Activated CD4-positive, CD25-positive, alpha-beta regulatory T cell treated with anti-CD3 and anti-CD28 coated beads, Interleukin-2, amount 50 U/mL, for 24 hours (primary cell): ENCODE measurements at regions not wholly inside any gene's neighbourhood (a gene's known extent, or its start where the extent isn't known, plus 50 kb on each side); places are given as distances from the start of the nearest gene placed in this dataset.

ENCODE experiments used
- ATAC-seq, 2 donors: fragments of 150-1000 bp; cut with Tn5 transposase; one replicate each; pipeline ENCODE4 v1.10.0; 2021; ENCODE audit warnings: mild to moderate bottlenecking in 1 of 2, moderate library complexity in 1 of 2

DNA sequence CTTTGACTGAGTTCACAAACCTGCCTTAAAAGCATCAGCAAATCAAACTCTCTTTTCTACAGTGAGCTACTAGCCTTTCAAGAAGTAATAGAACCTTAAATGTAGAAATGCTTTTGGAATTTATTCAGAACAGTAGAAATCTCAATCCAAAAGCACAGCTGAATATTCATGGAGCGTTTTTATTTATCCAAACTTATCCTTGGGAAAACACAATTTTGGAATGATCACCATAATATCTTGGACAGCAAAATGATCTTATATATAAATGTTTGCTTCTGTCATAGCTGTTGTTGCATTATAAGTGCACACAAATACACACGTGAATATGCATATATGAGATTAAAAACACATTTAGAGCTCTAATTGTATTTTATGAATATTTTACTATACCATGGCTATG, 747.3 kb upstream of the PIK3C3 start:
- ATAC-seq, result no peak

DNA sequence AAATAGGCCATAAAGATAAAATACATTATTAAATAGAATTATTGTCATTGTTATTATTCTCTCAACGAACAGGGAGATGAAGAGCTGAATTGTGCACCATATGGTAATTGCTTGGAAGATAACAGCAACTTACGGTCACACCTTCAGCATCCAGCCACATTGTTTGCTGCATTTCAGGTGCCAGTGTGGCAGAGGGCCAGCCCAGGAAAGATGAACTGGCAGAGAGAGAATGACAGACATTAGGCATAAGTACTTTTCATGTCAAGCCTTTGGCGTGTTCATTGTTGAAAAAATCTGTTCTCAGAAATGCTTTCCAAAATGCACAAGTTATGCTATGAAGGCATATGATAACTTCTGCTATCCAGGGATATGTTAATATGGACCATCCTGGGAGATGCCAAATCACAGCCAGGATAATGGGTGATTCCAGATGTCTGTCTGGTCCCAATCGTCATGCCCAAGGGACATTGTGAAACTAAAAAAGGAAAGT, 748.6 kb upstream of the PIK3C3 start:
- no peak for ATAC-seq

DNA sequence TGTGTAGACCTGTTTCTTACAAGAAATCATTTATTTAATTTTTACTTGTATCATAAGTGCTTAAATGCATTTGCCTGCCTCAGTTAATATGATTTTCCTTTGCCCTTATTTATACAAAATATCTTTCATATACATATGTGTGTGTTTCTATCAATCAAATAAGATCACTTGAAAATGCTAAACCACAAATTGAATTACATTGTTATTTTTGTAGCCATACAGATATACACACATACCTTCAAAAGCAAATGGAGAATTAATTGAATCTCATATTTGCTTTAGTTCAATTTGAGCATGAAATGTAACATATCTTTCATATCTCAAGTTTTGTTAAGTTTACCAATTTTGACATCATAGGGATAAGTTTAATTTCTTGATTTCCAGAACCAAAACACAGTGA, 755.8 kb upstream of the PIK3C3 start:
- no peak for ATAC-seq

DNA sequence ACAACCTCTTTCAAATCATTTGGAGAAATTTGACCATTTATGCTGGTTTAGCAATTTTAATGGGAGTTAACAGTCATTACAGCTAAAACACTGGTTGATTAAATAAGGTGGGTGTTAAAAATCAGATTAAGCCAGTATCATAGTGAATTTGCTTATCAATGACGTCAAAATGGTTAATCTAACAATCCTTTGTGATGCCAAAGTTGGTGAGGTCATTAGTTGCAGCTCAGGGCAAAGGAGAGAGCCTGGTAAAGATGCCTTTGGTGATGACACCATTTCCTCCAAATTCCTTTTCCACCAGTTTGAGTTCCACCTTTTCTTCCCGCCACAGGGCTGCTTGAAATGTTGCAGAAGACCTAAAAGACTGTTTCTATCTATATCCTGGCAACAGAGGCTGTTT, 757.1 kb upstream of the PIK3C3 start:
- ATAC-seq, result no peak

DNA sequence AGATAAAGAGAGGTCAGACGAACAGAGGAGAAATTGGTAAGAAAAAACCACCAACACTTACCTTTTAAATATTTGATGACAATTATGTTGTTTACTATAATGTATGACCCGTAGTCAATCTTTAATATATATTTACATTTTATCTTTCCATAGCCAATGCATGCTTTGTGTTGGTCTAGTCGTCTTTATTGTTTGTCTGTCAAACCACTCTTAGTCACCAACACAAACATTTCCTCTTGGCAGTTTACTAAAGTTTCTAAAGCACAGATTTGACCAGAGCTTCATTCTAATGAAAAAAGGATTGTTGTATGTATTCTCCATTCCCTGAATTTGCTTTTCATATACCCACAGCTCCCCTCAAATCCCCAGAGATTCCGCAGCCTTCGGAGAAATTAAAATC, 784.7 kb upstream of the PIK3C3 start:
- ATAC-seq, result no peak

DNA sequence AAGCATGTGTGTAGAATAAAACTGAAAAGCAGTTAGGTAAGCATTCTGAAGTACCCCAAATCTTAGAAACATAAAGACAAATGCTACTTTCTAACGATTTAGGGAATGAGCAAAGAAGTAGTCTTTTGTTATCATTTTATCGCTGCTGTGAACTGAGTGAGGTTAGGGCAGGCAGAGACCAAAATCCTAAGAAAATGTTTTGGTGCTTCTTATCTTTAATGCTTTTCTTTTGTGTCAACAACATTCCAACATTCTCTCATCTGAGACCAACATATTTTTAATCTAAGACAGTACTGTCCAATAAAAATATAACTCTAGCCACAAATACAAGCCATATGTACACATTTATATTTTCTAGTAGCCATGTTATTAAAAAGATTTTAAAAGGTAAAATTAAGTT, 789.4 kb upstream of the PIK3C3 start:
- ATAC-seq, result no peak

DNA sequence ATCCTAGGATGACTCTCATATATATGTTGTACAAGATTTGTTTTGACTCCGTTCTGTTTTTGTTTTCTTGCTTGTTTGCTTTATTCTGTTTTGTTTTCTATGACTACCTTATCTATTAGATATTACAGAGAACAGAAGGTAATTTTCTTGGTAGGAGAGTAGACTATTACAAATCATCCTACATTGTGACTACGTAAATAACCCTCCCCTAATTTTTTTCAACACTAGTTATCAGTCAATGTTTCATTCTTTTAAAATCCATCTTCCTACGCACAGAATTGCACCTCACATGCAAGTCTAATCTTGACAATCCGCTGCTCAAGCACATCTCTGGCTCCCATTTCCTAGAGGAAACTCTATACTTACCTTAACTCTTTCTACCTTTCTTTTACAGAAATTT, 792.3 kb upstream of the PIK3C3 start:
- ATAC-seq, result no peak

DNA sequence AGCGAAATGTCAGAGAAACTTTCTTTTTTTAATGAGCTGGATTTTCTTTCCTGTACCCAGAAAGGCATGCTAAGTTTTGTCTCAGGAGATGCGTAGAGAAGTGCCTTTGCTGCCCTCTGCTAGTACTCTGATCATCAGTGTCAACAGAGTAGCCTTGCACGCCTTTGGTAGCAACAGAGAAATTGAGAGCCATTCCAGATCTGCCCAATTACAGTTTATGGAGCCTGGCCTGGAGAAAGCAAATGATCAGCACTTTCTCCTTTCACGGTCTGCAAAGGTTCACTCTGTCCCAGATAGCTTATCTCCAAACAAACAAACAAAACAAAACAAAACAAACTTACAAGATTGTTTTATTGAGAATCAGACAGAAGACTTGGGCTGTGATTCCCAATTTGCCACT, 792.8 kb upstream of the PIK3C3 start:
- ATAC-seq, result no peak

DNA sequence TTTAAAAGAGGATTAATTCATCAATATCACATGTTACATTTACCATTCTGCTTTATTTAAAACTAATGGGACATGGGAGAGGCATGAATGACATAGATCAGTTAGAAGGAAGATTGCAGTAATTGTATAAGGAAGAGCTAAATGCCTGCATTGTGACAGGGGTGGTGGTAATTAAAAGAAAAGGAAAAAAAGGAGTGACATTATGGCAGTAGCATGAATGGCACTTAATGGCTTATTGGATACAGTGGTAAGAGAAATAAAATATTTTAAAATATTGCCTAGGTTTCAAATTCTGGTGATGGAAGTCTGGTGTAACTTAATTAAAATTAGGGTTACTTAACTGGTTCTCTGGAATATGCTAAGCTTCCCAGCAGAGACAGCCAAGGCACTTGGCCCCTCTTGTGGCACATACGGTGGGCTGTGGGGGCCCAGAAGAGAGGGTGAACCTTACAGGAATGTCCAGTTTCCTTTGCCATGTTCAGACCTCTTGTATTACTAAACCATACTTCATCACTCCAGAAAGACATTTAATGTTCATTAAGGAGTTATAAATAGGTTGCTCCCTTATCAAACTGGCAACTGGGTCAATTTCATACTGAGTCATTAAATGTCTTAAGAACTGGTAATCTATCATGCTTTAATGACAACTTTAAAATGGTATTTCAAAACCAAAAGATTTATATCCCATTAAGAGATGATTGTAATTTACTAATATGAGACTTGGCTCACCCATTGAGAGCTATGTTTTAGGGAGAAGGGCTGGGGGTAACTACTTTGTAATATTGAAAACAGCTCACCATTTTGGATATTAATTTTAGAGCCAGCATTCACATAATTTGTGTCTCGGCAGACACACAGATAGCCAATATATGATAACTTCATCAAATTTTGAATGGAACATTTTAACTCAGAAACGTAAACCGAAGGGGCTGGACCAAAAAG, 798.9 kb upstream of the PIK3C3 start:
- ATAC-seq, result no peak

DNA sequence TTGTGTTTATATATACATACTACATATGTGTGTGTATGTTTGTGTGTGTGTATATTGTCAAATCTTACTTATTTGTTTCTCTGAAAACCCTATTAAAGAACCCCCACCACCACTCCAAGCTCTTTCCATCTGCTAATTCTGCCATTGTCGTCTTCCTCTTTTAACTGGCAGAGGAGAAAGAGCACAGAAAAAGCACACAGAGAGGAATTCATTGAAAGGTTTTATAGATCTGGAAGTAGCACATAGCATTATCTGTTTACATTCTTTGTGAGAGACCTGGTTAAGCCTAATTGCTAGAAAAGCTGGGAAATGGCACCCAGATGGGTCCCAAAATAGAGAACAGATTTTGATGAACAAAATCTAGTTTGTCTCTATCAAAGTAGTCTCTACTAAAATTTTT, 800.0 kb upstream of the PIK3C3 start:
- no peak for ATAC-seq

DNA sequence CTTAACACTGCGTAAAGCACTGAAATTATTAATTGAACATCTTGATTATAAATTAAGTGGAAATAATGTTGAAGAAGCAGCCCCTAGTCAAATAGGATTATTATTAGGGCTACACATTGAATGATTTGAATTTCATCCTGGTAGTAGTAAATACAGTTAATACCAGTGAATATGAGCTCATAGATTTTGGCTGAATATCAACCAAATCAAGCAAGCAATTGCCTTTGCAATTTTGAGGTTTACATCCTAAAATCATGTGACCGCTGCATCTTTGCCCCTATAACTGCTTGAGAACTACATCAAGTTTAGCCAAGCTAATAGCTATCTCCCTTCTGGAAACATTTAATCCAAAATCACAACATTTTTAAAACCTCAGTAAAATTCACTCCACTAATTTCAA, 801.2 kb upstream of the PIK3C3 start:
- no peak for ATAC-seq

DNA sequence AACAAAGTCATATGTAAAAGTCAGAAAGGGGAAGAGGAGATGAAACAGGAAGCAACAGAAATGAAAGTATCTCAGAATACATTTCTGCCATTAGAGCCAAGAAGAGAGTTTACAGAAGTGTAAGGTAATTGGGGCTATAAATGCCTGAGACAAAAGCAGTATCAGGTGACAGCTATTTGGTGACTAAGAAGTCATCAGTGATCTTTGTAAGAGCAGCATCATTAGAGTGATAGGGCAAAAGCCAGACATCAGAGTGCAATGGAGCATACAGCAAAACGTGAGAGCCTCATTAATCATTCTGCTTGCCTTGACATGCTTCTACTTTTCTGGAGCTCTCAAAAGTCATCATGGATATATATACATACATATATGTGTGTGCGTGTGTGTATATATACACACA, 804.7 kb upstream of the PIK3C3 start:
- ATAC-seq, result no peak

DNA sequence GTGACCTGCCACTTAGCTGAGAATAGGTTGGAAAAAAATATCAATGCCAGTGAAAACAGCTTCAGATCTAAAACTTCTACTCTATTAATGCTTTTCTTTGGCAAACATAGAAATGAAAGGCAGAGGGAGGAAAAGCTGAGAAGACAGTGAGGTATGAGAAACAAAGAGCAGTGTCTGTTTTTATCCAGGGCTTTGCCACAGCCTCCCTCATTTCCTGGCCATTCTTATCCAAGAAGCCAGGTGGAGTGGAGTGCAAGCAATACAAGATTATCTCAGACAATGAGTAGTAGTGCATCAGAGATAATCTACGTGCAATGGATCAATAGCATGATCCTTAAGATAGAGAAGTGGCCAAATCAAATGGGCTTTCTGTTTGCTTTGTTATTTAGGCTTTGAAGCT, 808.7 kb upstream of the PIK3C3 start:
- no peak for ATAC-seq

DNA sequence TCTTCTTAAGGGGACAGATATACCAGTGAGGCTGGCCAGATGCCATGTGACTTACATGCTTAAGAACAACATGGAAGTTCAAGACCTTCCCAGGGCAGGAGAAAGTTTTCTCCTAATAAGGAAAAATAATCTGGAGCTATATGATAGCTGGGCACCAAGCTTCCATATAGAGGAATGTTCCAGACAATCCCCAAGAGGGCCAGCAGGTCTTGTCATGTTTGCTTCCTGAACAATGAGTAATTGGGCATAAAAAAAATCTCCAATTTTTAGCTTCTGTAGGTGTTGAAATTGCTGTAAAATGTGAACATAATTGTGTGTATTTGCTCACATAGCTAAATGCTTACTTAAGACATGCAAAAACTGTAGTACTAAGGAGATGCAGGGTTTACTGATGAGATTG, 809.5 kb upstream of the PIK3C3 start:
- no peak for ATAC-seq

DNA sequence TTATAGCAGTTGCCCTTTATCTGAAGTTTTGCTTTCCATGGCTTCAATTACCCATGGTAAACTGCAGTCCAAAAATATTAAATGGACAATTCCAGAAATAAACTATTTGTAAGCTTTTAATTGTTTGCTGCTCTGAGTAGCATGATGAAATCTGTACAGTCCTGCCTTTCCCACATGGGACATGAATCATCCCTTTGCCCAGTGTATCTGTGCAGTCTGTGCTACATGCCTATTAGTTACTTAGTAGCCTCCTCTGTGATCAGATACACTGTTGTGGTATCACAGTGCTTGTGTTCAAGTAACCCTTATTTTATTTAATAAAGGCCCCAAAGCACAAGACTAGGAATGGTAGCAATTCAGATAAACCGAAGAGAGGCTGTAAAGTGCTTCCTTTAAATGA, 810.6 kb upstream of the PIK3C3 start:
- ATAC-seq, result no peak

DNA sequence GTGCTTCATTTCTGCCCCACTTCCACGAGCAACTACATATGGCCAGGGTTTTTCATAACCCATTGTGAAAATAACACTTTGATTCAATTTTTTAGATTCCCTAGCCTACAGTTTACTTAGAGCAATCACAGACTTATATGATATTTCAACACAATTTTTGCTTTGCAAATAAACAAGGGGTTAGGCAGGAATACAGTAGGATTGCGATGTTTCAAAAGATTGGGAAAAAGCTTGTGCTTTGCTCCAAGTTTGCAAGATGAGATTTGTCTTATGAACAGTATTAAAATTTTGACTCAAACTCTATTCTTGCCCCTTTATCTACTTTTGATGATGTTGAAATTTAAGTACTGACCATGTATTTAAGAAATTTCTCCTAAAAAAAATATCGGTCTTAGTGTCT, 814.5 kb upstream of the PIK3C3 start:
- no peak for ATAC-seq

DNA sequence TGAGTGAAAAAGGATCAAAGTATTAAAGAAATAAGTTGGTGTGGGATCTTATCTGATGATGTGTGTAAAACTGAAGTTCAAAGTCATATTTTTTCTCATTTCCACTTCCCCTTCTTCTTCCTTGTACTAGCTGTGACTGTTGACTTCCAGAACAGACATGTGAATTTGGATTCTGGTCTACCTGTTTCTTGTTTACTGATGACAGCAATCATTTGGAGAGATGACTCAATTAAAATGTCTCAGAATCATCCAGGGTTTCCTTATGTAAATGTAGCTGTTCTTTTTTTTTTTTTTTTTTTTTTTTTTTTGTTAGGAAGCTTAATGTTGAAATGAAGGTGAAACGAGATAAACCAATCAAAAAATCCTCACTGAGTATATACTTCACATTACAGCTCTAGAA, 819.9 kb upstream of the PIK3C3 start:
- ATAC-seq, result no peak

DNA sequence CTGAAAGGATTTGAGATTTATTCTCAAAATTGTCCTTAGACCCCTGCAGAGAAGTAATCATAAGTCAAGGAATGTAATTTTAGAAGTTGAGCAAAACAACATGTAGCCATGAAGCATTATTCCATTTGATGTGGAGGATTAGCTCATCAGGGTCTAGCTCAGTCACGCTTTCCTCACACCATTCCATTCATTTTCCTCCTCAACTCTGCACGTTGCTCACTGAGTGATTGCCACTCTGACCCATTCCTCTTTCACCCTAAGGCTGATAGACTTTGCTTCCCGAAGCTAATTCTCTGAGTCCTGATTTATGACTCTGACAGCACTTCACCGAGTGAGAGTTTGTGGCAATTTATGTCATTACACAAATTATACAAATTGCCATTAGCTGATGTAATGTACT, 820.6 kb upstream of the PIK3C3 start:
- ATAC-seq, result no peak

DNA sequence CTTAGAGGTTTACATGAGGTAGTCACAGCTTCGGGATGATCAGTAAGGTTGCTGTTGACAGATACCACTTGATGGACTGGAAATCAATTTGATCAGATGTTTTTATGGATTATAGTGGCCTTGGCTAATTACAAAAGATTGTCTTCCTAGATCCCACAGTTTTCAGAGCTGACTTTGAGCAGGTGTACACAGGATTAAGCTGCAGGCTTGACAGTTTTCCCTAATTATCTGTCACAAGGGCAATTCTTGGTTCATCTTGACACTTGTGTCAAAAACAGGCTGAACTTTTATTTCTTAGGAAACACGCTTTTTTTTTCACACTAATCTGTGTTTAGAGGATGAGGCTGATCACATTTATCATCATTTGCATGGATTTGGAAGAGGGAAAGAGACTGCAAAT, 824.0 kb upstream of the PIK3C3 start:
- no peak for ATAC-seq

DNA sequence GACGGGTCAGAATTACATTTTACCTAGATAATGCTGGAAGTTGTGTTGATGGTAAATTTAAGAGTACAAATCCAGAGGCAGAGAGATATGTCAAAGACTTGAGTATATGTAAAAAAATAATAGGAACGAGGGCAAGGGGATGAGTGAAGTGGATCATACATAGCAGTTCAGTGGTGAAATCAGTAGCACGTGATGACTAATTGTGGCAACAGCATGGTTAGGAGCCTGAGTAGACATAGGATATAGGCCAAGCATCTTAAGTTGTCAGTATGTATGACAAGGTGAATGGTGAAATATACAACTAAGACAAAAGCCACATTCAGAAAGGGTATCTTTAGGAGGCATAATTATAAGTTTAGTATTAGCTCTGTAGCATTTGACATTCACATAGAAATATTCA, 826.5 kb upstream of the PIK3C3 start:
- ATAC-seq, result no peak

DNA sequence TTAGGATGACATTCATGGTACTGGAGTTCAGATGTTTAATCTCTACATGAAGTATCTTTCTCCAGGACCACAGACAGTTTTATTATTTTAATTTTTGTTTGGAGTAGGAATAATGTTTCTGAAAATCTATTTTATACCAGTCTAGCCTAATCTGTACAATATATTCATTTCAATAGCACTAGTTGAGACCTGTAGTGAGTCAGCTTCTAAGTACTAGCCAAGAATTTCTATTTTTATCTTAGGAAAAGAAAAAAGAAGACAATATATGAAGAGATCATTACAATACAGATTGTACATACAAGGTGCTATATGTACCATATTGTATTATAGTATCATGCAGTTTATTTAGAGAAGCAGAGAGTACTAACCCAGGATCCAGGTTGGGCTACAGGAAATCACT, 826.9 kb upstream of the PIK3C3 start:
- ATAC-seq, result no peak

DNA sequence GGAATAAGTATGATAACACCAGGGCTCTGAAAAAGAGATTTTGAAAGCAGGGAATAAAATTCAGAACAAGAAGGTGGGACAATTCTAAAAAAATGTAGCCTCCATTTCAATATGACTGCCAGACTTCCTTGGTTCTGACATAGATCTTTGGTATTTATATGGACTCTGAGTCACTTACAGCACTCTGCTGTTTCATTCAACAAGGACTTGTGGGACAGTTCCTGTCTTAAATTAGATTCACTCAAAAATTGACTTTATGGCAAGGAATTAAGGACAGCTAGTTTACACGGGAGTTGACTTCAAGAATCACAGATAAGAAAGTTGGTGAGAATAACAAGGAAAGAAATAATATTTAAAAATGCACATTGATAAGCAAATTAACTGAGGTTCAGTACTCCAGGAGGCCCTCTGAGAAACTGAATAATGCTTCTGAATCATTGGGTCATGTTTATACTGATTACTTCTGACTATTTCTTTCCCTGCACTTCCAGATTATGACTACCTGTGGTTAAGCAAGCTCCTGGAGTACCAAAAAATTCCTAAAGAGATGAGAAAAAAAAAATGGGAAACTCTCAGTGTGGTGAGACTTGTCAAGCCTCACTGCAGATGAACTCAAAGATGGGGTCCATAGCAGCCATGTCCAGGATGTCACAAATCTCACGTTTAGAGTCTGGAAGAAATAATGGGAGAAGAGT, 828.3 kb upstream of the PIK3C3 start:
- no peak for ATAC-seq

DNA sequence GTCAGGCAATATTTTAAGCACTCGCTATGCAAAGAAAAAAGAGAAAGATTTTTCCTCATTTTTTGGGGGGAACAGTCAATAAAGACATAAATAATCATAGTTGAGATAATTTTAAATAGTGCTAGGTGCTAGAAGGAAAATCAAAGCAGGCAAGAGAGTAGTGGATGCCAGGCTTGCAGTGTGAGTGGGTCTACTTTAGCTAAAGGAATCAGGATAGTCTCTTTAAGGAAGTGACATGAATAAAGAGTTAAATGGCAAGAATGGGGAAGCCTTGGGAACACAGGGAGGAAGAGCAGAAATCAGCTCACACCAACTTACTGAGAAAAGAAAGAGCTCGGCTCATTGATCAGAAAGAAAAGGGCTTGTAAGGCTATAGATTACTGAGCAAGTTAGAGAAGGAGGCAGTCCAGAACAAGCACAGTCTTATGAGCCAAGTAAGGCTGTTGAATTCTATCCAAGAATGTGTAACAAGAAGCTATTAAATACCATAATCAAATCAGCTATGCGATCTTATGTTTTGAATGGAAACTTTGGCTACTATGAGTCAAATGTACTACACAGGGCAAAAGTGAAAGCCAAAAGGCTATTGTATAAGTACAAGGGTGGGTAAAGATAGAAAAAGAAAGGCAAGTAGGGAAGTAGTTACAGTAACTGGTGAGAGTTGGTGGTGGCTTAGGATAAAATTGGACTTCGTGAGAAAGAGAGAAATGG, 833.8 kb upstream of the PIK3C3 start:
- no peak for ATAC-seq

DNA sequence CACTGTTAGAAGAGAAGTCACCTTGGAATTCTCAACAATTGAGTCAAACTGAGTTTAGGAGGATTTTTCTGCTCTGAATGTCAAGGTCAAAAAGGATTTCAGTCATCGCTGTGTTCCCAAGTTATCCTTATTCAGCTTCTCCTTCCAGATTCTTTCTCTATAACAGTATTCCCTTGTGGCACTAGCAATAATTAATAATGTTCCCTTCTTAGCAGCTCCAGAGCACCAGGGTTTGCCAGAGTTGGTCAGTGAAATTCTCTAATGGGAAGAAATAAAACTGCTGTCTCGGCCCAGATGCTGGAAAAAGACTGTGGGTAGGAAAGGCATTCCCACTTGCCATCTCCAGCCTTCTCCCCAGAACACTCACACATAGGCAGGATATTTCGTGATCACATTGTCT, 836.0 kb upstream of the PIK3C3 start:
- no peak for ATAC-seq
